Nephron (organoid): ENCODE measurements at regions not wholly inside any gene's neighbourhood (a gene's known extent, or its start where the extent isn't known, plus 50 kb on each side); places are given as distances from the start of the nearest gene placed in this dataset.

Experiments used
- H3K27ac Mint-ChIP-seq, 3 experiments: 2 replicates each; pipeline ENCODE4 v1.8.0; 2020; ENCODE audit warnings: mixed read lengths in 3 of 3, mild to moderate bottlenecking in 2 of 3, moderate library complexity in 1 of 3
- H3K27me3 Mint-ChIP-seq: 2 replicates; pipeline ENCODE4 v1.8.0; 2021; ENCODE audit warnings: low read depth, mild to moderate bottlenecking, moderate library complexity, mixed read lengths
- H3K36me3 Mint-ChIP-seq: 2 replicates; pipeline ENCODE4 v1.8.0; 2020; ENCODE audit warnings: low read depth, mixed read lengths
- H3K4me1 Mint-ChIP-seq: 2 replicates; pipeline ENCODE4 v1.8.0; 2020; ENCODE audit warnings: mixed read lengths
- H3K4me3 Mint-ChIP-seq, 3 experiments: 2 replicates each; pipeline ENCODE4 v1.8.0; 2020; ENCODE audit warnings: mild to moderate bottlenecking in 3 of 3, mixed read lengths in 3 of 3, moderate library complexity in 2 of 3
- H3K9me3 Mint-ChIP-seq: 2 replicates; pipeline ENCODE4 v1.8.0; 2020; ENCODE audit warnings: mixed read lengths
- TF ChIP-seq, protein P1 (sequence below), 3 experiments: fragments of 200-600 bp; sonication (generic); IDR thresholded peaks; one replicate each; pipeline ENCODE4 v1.5.0; 2021; ENCODE audit warnings: antibody characterized with exemption in 3 of 3; ENCODE audit not compliant: unreplicated experiment in 3 of 3

DNA sequence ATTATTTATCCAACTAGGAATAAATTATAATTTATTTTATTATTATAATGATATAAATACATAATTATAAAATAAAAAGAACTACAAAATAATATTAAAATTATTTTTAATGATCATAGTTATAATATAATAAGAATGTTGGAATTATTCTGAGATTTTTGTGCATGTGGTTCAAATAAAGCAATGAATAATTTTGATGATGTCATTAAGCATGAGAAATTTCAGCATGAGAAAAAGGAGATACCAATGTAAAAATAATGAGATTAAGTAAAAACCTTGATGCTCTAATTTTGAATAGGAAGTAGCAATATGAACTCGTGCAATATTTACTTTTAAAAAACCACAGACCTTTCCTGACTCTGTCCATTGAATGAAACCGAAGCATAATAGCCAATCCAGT is 181.8 kb upstream of the MTNR1B start:
- Mint-ChIP-seq H3K36me3 (peaks cover 30% of the 10 kb centered on the region), H3K4me1 (no peaks in the 10 kb centered on the region), H3K4me3 (no peak overlapping the region), H3K9me3 (no peaks in the 10 kb centered on the region), H3K27ac (no peak overlapping the region), H3K27me3 (no peaks in the 10 kb centered on the region)
- TF ChIP-seq, protein P1, sequence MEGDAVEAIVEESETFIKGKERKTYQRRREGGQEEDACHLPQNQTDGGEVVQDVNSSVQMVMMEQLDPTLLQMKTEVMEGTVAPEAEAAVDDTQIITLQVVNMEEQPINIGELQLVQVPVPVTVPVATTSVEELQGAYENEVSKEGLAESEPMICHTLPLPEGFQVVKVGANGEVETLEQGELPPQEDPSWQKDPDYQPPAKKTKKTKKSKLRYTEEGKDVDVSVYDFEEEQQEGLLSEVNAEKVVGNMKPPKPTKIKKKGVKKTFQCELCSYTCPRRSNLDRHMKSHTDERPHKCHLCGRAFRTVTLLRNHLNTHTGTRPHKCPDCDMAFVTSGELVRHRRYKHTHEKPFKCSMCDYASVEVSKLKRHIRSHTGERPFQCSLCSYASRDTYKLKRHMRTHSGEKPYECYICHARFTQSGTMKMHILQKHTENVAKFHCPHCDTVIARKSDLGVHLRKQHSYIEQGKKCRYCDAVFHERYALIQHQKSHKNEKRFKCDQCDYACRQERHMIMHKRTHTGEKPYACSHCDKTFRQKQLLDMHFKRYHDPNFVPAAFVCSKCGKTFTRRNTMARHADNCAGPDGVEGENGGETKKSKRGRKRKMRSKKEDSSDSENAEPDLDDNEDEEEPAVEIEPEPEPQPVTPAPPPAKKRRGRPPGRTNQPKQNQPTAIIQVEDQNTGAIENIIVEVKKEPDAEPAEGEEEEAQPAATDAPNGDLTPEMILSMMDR (IDR thresholded peaks at IDR 0.05; ENCODE audit: unreplicated experiment in 3 of 3) = no peak

DNA sequence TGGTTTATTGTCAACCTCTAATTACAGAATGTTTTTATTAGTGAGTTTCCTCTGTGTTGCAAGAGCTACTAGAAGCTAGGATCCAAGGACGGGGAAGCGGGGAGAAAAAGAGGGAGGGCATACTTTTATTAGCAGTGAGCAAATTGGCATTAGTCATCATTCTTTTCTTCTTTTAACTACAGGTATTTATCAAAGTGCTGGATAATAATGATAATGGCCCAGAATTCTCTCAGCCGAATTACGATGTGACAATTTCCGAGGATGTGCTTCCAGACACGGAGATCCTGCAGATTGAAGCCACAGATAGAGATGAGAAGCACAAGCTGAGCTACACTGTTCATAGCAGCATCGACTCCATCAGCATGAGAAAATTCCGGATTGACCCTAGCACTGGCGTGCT is 179.7 kb upstream of the MTNR1B start:
- H3K36me3 Mint-ChIP-seq = peaks cover 31% of the 10 kb centered on the region
- no peak overlapping the region for H3K4me3 Mint-ChIP-seq
- H3K27me3 Mint-ChIP-seq = no peaks in the 10 kb centered on the region
- TF ChIP-seq, protein P1 (IDR thresholded peaks at IDR 0.05; ENCODE audit: unreplicated experiment in 3 of 3) = no peak
- H3K27ac Mint-ChIP-seq = peak overlapping the region in 1 of 3 experiments; percentile 67
- no peaks in the 10 kb centered on the region for H3K9me3 Mint-ChIP-seq
- H3K4me1 Mint-ChIP-seq = no peaks in the 10 kb centered on the region

DNA sequence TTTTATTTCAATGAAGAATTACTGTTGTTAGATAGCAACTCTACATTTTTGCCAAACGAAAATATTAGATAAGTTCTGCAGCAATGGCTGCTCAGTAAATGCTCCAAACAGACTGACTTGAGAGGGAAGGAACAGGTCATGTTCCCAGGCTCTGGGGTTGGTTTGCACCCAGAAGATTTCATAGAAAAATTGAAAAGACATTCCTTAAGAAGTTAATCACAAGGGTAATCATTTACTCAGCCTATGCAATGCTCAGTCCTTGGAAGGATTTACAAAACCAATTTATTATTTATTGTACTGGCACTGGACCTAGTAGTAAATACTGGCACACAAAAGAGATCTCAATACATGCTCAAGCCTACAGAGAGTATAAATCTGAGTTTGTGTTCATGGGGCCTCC is 179.1 kb upstream of the MTNR1B start:
- H3K27ac Mint-ChIP-seq = peak overlapping the region in 2 of 3 experiments; percentile 29 to 67

DNA sequence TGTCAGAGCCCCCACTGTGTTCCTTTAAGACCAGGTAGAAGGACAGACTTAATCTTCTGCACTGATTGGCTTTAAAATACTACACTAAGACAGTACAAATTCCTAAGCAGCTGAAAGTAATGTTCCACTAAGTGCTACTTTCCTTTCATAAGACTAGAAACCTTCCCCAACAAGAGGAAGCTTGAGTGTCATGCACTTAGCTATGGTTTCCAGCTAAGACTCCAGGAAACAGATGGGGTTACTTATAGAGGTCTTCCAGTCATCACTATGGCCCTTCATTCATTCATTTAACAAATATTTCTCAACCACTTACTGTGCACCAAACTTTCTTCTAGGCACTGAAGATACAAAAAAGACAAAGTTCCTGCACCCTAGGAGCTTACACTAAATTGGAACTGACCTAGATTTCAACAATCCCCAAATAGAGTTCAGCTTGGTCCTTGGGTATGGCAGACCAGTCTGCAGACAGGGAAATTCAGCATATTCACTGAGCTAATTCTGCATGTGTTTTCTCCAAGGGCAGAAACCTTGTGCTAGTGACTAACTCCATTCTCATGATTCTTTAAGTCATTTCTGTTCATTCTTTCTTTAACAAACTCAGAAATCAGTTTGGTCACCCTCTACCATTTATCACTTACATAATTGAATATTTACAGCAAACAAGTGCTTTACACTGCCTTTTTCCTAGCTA is 178.4 kb upstream of the MTNR1B start:
- TF ChIP-seq, protein P1 (IDR thresholded peaks at IDR 0.05; ENCODE audit: unreplicated experiment in 3 of 3) = no peak
- H3K4me1 Mint-ChIP-seq = no peaks in the 10 kb centered on the region
- H3K9me3 Mint-ChIP-seq = no peaks in the 10 kb centered on the region
- peak overlapping the region in 2 of 3 experiments; percentile 29 to 67 for H3K27ac Mint-ChIP-seq
- no peaks in the 10 kb centered on the region for H3K27me3 Mint-ChIP-seq
- no peak overlapping the region for H3K4me3 Mint-ChIP-seq
- H3K36me3 Mint-ChIP-seq = peaks cover 38% of the 10 kb centered on the region

More for the DNA sequence above, 179.1 kb upstream of the MTNR1B start:
- H3K9me3 Mint-ChIP-seq = no peaks in the 10 kb centered on the region
- no peaks in the 10 kb centered on the region for H3K27me3 Mint-ChIP-seq
- no peaks in the 10 kb centered on the region for H3K4me1 Mint-ChIP-seq
- H3K36me3 Mint-ChIP-seq = peaks cover 37% of the 10 kb centered on the region
- TF ChIP-seq, protein P1 (IDR thresholded peaks at IDR 0.05; ENCODE audit: unreplicated experiment in 3 of 3) = no peak
- H3K4me3 Mint-ChIP-seq = no peak overlapping the region

DNA sequence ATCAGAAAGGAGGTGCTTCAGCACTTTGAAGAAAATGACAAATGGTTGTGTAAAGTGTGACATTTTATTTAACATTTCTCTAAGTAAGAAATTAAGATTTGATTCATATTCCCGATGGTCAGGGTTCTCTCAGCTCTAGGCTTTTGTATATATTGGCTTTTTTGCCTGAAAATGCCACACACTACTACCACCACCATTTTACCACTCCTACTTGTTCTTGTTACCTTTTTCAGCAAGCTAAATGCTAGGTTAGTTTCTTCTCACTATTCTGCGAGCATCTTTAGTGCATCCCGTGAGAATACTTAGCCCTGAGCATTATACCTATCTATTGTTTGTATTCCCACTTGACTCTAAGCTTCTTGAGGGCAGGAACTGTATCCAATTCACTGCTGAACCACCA is 177.6 kb upstream of the MTNR1B start:
- Mint-ChIP-seq H3K27me3 (no peaks in the 10 kb centered on the region), H3K27ac (no peak overlapping the region), H3K4me1 (no peaks in the 10 kb centered on the region), H3K9me3 (no peaks in the 10 kb centered on the region), H3K36me3 (peaks cover 42% of the 10 kb centered on the region), H3K4me3 (no peak overlapping the region)
- TF ChIP-seq, protein P1 (IDR thresholded peaks at IDR 0.05; ENCODE audit: unreplicated experiment in 3 of 3) = no peak

DNA sequence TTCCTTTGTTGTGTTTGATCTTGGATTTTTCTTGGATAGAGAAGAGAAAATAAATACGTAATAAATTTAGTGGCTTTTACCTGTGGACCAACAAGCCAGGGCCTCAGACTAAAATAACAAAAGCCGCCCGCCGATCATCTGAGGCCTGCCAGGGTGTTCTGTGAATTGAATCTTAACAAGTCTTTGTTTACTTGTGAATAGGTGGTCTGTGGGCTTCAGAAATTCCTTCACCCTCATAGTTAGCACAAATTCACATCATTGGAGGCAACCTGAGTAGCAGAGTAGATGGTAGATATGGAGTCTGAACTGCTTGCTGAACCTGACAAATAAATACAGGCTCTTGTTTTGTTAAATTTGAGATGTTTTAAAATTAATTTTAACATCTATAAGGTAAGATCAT is 176.3 kb upstream of the MTNR1B start:
- H3K4me3 Mint-ChIP-seq = no peak overlapping the region

More for the DNA sequence above, 176.3 kb upstream of the MTNR1B start:
- Mint-ChIP-seq H3K27me3 (no peaks in the 10 kb centered on the region), H3K4me1 (no peaks in the 10 kb centered on the region), H3K36me3 (peaks cover 55% of the 10 kb centered on the region), H3K27ac (no peak overlapping the region), H3K9me3 (no peaks in the 10 kb centered on the region)
- TF ChIP-seq, protein P1 (IDR thresholded peaks at IDR 0.05; ENCODE audit: unreplicated experiment in 3 of 3) = no peak
